Ammon's horn (tissue), 1 donor: ENCODE measurements at regions not wholly inside any gene's neighbourhood (a gene's known extent, or its start where the extent isn't known, plus 50 kb on each side); places are given as distances from the start of the nearest gene placed in this dataset.
"Not testable (repeated sequence)": the region's sequence is repeated elsewhere in the genome, so short reads cannot be mapped to it uniquely, and the experiment has no call there.

Experiments used
- DNase-seq: peaks from one replicate; pipeline ENCODE4 v3.0.0-alpha.2; 2016; ENCODE audit warnings: low spot score

DNA sequence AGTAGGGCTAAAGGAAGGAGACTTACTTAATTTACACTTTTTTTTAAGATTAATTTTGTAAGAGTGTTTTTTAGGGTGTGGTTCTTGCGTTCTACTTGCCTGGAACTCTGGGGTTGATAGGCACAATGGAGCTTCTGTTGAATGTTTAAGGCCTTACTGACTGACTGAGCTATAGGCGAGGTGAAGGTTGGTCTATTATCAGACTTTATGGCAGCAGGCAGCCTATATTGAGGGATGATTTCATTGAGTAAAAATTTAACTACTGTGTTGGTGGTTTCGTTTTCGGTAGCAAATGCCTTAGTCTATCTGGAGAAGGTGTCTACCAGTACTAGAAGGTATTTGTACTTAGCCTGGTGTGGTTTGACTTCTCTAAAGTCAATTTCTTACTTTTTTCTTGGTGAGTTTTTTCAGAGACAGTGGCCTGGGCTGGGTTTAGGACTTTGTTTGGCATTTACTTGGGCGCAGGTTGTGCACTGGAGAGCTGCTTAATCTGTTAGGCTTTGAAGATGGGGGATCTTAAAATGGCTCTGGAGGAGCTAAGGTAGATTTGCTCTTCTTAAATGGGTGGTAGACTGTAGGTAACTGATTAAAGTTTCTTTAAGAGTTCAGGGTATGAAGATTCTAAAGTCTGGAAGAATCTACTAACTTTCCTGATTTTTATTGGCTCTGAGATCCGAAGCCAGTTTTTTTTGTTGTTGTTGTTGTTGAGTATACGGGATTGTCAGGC, 164.5 kb upstream of the CCZ1B start:
- not testable (repeated sequence) for DNase-seq

DNA sequence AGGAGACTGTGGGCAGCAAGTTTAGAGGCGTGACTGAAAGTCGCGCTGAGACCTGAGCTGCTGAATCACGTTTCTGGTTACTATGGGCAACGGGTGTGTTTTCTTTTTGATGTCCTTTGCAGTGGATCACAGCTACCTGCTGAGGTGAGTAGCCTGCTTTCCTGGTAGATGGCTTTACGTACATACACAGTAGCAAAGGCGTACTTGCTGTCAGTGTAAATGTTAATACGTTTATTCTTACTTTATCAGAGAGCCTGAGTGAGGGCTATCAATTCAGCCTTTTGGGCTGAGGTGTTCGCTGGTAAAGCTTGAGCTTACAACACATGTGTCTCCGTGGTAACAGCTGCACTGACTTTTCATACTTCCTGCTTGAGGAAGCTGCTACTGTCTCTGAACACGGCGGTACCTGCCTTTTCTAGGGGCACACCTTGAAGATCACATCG, 165.1 kb upstream of the CCZ1B start:
- not testable (repeated sequence) for DNase-seq

GRCh38 chr7:6991686-6992085, 165.6 kb upstream of the CCZ1B start:
- not testable (repeated sequence) for DNase-seq

DNA sequence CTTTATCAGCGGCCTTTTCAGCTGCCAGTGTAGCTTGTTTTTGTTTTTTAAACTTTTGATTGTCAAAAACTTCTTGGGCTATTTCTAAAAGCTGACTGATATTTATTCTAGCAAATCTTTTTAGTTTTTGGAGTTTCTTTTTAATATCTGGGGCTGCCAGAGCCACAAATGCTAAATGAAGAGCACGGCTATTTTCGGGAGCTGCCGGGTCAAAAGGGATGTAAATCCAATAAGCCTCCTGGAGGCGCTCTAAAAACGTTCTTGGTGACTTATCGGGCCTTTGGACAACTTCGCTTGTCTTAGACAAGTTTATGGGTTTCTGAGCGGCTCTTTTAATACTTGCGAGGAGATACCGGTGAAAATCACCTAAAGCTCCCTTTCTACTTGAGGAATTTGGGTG, 166.1 kb upstream of the CCZ1B start:
- DNase-seq: not testable (repeated sequence)

GRCh38 chr7:6995026-6995425, 169.0 kb upstream of the CCZ1B start:
- not testable (repeated sequence) for DNase-seq

DNA sequence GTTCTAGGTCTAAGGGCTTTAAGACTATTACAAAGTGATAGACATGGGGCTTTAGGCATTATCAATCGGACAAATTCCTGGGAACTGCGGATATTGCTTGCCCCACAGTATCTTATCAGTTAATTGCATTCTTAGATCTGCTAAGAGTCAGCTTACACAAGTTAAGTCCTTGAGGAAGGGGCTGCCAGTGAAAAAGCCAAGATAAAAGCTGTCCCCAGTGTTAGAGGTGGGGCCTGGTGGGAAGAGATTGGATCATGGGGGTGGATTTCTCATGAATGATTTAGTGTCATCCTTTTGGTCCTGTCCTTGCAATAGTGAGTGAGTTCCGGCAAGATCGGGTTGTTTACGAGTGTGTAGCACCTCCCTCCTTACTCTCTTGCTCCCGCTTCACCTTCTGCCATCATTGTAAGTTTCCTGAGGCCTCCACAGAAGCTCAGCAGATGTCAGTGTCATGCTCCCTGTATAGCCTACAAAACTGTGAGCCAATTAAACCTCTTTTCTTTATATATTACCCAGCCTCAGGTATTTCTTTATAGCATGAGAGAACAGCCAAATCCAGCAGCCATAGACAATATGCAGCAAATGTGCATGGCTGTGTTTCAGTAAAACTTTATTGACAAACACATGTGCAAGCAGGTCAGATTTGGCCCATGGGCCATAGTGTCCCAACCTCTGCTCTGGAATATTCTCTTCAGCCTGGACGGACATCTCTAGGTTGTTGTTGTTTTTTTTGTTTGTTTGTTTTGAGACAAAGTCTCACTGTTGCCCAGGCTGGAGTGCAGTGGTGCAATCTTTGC, 169.6 kb upstream of the CCZ1B start:
- not testable (repeated sequence) for DNase-seq

GRCh38 chr7:6999067-6999666, 173.1 kb upstream of the CCZ1B start:
- DNase-seq: not testable (repeated sequence)

DNA sequence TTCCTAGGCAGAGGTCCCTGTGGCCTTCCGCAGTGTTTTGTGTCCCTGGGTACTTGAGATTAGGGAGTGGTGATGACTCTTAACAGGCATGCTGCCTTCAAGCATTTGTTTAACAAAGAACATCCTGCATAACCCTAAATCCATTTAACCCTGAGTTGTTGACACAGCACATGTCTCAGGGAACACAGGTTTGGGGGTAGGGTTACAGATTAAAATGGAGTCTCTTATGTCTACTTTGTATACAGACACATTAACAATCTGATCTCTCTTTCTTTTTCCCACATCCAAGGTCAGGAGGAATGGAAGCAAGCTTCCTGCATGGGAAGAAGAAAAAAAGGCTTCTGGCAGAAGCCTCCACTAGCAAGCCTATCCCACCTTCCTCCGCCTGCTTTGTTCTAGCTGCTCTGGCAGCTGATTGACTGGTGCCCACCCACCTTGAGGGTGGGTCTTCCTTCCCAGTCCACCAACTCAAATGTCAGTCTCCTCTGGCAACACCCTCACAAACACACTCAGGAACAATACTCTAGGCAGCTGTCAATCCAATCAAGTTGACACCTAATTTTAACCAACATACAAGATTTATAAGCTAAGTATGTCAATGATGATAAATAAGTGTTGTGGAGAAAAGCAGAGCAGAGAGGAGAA, 176.5 kb upstream of the CCZ1B start:
- DNase-seq: no peak

DNA sequence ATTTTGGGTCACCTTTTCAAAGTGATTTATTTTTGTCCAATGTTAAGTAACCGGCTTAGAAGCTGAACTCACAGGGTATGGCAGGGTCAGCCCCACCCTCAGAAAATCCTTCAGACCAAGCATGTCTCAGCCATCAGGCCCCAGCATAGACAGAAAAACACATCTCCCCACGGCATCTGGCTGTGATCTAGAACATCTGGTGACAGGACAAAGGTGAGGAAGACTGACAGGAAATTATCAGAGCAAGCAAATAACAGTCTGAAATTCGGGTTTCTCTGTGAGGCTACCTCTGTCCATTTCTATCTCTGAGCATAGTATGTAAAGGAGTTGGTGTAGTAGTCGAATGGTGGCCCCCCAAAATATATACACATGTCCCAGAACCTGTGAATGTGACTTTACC, 177.0 kb upstream of the C1GALT1 start:
- DNase-seq: no peak

DNA sequence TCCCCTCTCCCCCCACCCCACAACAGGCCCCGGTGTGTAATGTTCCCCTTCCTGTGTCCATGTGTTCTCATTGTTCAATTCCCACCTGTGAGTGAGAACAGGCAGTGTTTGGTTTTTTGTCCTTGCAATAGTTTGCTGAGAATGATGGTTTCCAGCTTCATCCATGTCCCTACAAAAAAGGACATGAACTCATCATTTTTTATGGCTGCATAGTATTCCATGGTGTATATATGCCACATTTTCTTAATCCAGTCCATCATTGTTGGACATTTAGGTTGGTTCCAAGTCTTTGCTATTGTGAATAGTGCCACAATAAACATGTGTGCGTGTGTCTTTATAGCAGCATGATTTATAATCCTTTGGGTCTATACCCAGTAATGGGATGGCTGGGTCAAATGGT, 176.4 kb upstream of the C1GALT1 start:
- DNase-seq: not testable (repeated sequence)

GRCh38 chr7:7011241-7011640, 171.1 kb upstream of the C1GALT1 start:
- not testable (repeated sequence) for DNase-seq

DNA sequence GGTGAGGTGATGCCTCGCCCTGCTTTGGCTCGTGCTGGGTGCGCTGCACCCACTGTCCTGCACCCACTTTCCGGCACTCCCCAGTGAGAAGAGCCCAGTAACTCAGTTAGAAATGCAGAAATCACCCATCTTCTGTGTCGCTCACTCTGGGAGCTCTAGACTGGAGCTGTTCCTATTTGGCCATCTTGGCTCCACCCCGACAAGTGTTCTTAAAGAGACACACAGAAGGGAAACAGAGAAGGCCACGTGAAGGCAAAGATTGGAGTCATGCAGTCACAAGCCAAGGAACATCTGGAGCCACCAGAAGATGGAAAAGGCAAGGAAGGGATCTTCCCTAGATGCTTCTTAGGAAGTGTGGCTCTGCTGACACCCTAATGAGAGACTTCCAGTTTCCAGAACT, 170.6 kb upstream of the C1GALT1 start:
- not testable (repeated sequence) for DNase-seq

- DNase-seq: peak; percentile 9
Measured at GRCh38 chr7:7014827-7015595, 167.3 kb upstream of the C1GALT1 start.

GRCh38 chr7:7017707-7018280, 164.6 kb upstream of the C1GALT1 start:
- DNase-seq: no peak

- no peak for DNase-seq
Measured at GRCh38 chr7:7018290-7018689, 164.1 kb upstream of the C1GALT1 start.

- DNase-seq: no peak
Measured at GRCh38 chr7:7032221-7032620, 150.1 kb upstream of the C1GALT1 start.

- no peak for DNase-seq
Measured at GRCh38 chr7:7035851-7036250, 146.5 kb upstream of the C1GALT1 start.

GRCh38 chr7:7042286-7042893, 140.0 kb upstream of the C1GALT1 start:
- not testable (repeated sequence) for DNase-seq

- DNase-seq: no peak
Measured at GRCh38 chr7:7044806-7045205, 137.5 kb upstream of the C1GALT1 start.

- DNase-seq: no peak
Measured at GRCh38 chr7:7048213-7048612, 134.1 kb upstream of the C1GALT1 start.
